IgD-negative memory B cell (primary cell): ENCODE measurements at regions not wholly inside any gene's neighbourhood (a gene's known extent, or its start where the extent isn't known, plus 50 kb on each side); places are given as distances from the start of the nearest gene placed in this dataset.

Experiments used
- H3K27ac Mint-ChIP-seq, 3 donors: one replicate each; pipeline ENCODE4 v1.8.0; 2020 to 2022; ENCODE audit warnings: mild to moderate bottlenecking in 3 of 3, mixed read lengths in 3 of 3, moderate library complexity in 1 of 3
- H3K27me3 Mint-ChIP-seq: one replicate; pipeline ENCODE4 v1.8.0; 2021; ENCODE audit warnings: mixed read lengths
- H3K36me3 Mint-ChIP-seq: one replicate; pipeline ENCODE4 v1.8.0; 2020; ENCODE audit warnings: mild to moderate bottlenecking, mixed read lengths
- H3K4me1 Mint-ChIP-seq, 3 donors: one replicate each; pipeline ENCODE4 v1.8.0; 2020 to 2022; ENCODE audit warnings: mixed read lengths in 3 of 3, mild to moderate bottlenecking in 1 of 3
- H3K4me3 Mint-ChIP-seq, 4 donors: one replicate each; pipeline ENCODE4 v1.8.0; 2020 to 2022; ENCODE audit warnings: mild to moderate bottlenecking in 4 of 4, mixed read lengths in 4 of 4, moderate library complexity in 3 of 4
- H3K9me3 Mint-ChIP-seq, 3 donors: one replicate each; pipeline ENCODE4 v1.8.0; 2020 to 2021; ENCODE audit warnings: mixed read lengths in 3 of 3, mild to moderate bottlenecking in 1 of 3

GRCh38 chr6:87832025-87832825 lies 130.2 kb upstream of the AKIRIN2 start:
- peaks cover 11 to 14% (median 13%) of the 10 kb centered on the region in 3 donors for H3K4me1 Mint-ChIP-seq
- H3K36me3 Mint-ChIP-seq, result no peaks in the 10 kb centered on the region
- H3K27ac Mint-ChIP-seq, result peak overlapping the region; percentile 55 to 96 (median 89)
- H3K9me3 Mint-ChIP-seq, result no peaks in the 10 kb centered on the region
- no peaks in the 10 kb centered on the region for H3K27me3 Mint-ChIP-seq
- H3K4me3 Mint-ChIP-seq, result peak overlapping the region; percentile 83 to 97 (median 92)

- Mint-ChIP-seq H3K36me3 (no peaks in the 10 kb centered on the region), H3K4me1 (peaks cover 16 to 23% (median 19%) of the 10 kb centered on the region in 3 donors), H3K27ac (no peak overlapping the region), H3K9me3 (no peaks in the 10 kb centered on the region), H3K27me3 (no peaks in the 10 kb centered on the region), H3K4me3 (no peak overlapping the region)
Measured at GRCh38 chr6:87830907-87831306, 128.9 kb upstream of the AKIRIN2 start.

- H3K36me3 Mint-ChIP-seq, result no peaks in the 10 kb centered on the region
- no peaks in the 10 kb centered on the region for H3K27me3 Mint-ChIP-seq
- H3K4me1 Mint-ChIP-seq, result peaks cover 29 to 34% (median 31%) of the 10 kb centered on the region in 3 donors
- peak overlapping the region in 1 of 3 donors; percentile 81 for H3K27ac Mint-ChIP-seq
- no peak overlapping the region for H3K4me3 Mint-ChIP-seq
- no peaks in the 10 kb centered on the region for H3K9me3 Mint-ChIP-seq
Measured at GRCh38 chr6:87829622-87830121, 127.6 kb upstream of the AKIRIN2 start.

- H3K36me3 Mint-ChIP-seq, result no peaks in the 10 kb centered on the region
- peak overlapping the region in 1 of 3 donors; percentile 78 for H3K27ac Mint-ChIP-seq
- no peaks in the 10 kb centered on the region for H3K9me3 Mint-ChIP-seq
- no peaks in the 10 kb centered on the region for H3K27me3 Mint-ChIP-seq
- no peak overlapping the region for H3K4me3 Mint-ChIP-seq
- H3K4me1 Mint-ChIP-seq, result peaks cover 29 to 34% (median 31%) of the 10 kb centered on the region in 3 donors
Measured at GRCh38 chr6:87828044-87828443, 126.0 kb upstream of the AKIRIN2 start.

- H3K4me1 Mint-ChIP-seq, result peaks cover 27 to 31% (median 29%) of the 10 kb centered on the region in 3 donors
- no peaks in the 10 kb centered on the region for H3K36me3 Mint-ChIP-seq
- no peaks in the 10 kb centered on the region for H3K9me3 Mint-ChIP-seq
- peak overlapping the region in 1 of 3 donors; percentile 78 for H3K27ac Mint-ChIP-seq
- no peaks in the 10 kb centered on the region for H3K27me3 Mint-ChIP-seq
- no peak overlapping the region for H3K4me3 Mint-ChIP-seq
Measured at GRCh38 chr6:87827346-87827745, 125.3 kb upstream of the AKIRIN2 start.

GRCh38 chr6:87826424-87826823 lies 124.4 kb upstream of the AKIRIN2 start:
- H3K27me3 Mint-ChIP-seq, result no peaks in the 10 kb centered on the region

GRCh38 chr6:87825821-87826221 lies 123.8 kb upstream of the AKIRIN2 start:
- Mint-ChIP-seq H3K4me3 (peak overlapping the region in 3 of 4 donors; percentile 44 to 64 (median 44)), H3K36me3 (no peaks in the 10 kb centered on the region), H3K4me1 (peaks cover 19 to 26% (median 22%) of the 10 kb centered on the region in 3 donors), H3K27ac (peak overlapping the region; percentile 6 to 93 (median 73)), H3K9me3 (no peaks in the 10 kb centered on the region), H3K27me3 (no peaks in the 10 kb centered on the region)

More at GRCh38 chr6:87826424-87826823, 124.4 kb upstream of the AKIRIN2 start:
- Mint-ChIP-seq H3K27ac (peak overlapping the region in 2 of 3 donors; percentile 6 to 73), H3K36me3 (no peaks in the 10 kb centered on the region), H3K4me3 (peak overlapping the region in 1 of 4 donors; percentile 64), H3K4me1 (peaks cover 22 to 26% (median 24%) of the 10 kb centered on the region in 3 donors), H3K9me3 (no peaks in the 10 kb centered on the region)

- H3K9me3 Mint-ChIP-seq, result no peaks in the 10 kb centered on the region
- peaks cover 19 to 26% (median 22%) of the 10 kb centered on the region in 3 donors for H3K4me1 Mint-ChIP-seq
Measured at GRCh38 chr6:87824958-87825491, 123.0 kb upstream of the AKIRIN2 start.

GRCh38 chr6:87822011-87822410 lies 120.0 kb upstream of the AKIRIN2 start:
- no peaks in the 10 kb centered on the region for H3K36me3 Mint-ChIP-seq
- H3K9me3 Mint-ChIP-seq, result no peaks in the 10 kb centered on the region
- no peaks in the 10 kb centered on the region for H3K27me3 Mint-ChIP-seq
- no peak overlapping the region for H3K4me3 Mint-ChIP-seq
- H3K4me1 Mint-ChIP-seq, result peaks cover 18 to 19% (median 19%) of the 10 kb centered on the region in 3 donors
- no peak overlapping the region for H3K27ac Mint-ChIP-seq

More at GRCh38 chr6:87824958-87825491, 123.0 kb upstream of the AKIRIN2 start:
- Mint-ChIP-seq H3K36me3 (no peaks in the 10 kb centered on the region), H3K4me3 (peak overlapping the region in 2 of 4 donors; percentile 48 to 64), H3K27ac (peak overlapping the region in 2 of 3 donors; percentile 73 to 93), H3K27me3 (no peaks in the 10 kb centered on the region)

GRCh38 chr6:87820343-87820984 lies 118.4 kb upstream of the AKIRIN2 start:
- Mint-ChIP-seq H3K4me3 (no peak overlapping the region), H3K36me3 (no peaks in the 10 kb centered on the region), H3K9me3 (no peaks in the 10 kb centered on the region), H3K27me3 (no peaks in the 10 kb centered on the region), H3K4me1 (peaks cover 6 to 9% (median 7%) of the 10 kb centered on the region in 3 donors), H3K27ac (peak overlapping the region in 1 of 3 donors; percentile 57)

- Mint-ChIP-seq H3K4me1 (peaks cover 0 to 2% (median 0%) of the 10 kb centered on the region in 3 donors), H3K27ac (no peak overlapping the region), H3K27me3 (peaks cover 1% of the 10 kb centered on the region), H3K4me3 (no peak overlapping the region), H3K36me3 (no peaks in the 10 kb centered on the region), H3K9me3 (no peaks in the 10 kb centered on the region)
Measured at GRCh38 chr6:87817183-87817582, 115.2 kb upstream of the AKIRIN2 start.

GRCh38 chr6:87815449-87815848 lies 113.4 kb upstream of the AKIRIN2 start:
- no peak overlapping the region for H3K4me3 Mint-ChIP-seq
- H3K9me3 Mint-ChIP-seq, result no peaks in the 10 kb centered on the region
- no peaks in the 10 kb centered on the region for H3K36me3 Mint-ChIP-seq
- H3K4me1 Mint-ChIP-seq, result peaks cover 0 to 3% (median 0%) of the 10 kb centered on the region in 3 donors
- no peak overlapping the region for H3K27ac Mint-ChIP-seq
- peaks cover 1% of the 10 kb centered on the region for H3K27me3 Mint-ChIP-seq

GRCh38 chr6:87808005-87808757 lies 106.1 kb upstream of the AKIRIN2 start:
- no peaks in the 10 kb centered on the region for H3K9me3 Mint-ChIP-seq
- no peaks in the 10 kb centered on the region for H3K27me3 Mint-ChIP-seq
- H3K4me3 Mint-ChIP-seq, result peak overlapping the region in 1 of 4 donors; percentile 36
- peaks cover 10 to 27% (median 22%) of the 10 kb centered on the region in 3 donors for H3K4me1 Mint-ChIP-seq
- H3K27ac Mint-ChIP-seq, result no peak overlapping the region
- no peaks in the 10 kb centered on the region for H3K36me3 Mint-ChIP-seq

- H3K27ac Mint-ChIP-seq, result no peak overlapping the region
- no peaks in the 10 kb centered on the region for H3K36me3 Mint-ChIP-seq
- H3K4me1 Mint-ChIP-seq, result peaks cover 10 to 27% (median 22%) of the 10 kb centered on the region in 3 donors
- no peaks in the 10 kb centered on the region for H3K9me3 Mint-ChIP-seq
- no peaks in the 10 kb centered on the region for H3K27me3 Mint-ChIP-seq
- H3K4me3 Mint-ChIP-seq, result peak overlapping the region in 1 of 4 donors; percentile 69
Measured at GRCh38 chr6:87807475-87807874, 105.4 kb upstream of the AKIRIN2 start.
